ENCODE measurements at regions not wholly inside any gene's neighbourhood (a gene's known extent, or its start where the extent isn't known, plus 50 kb on each side); places are given as distances from the start of the nearest gene placed in this dataset.

- Mint-ChIP-seq H3K9me3 (no peaks in the 10 kb centered on the region), H3K27ac (no peak overlapping the region), H3K4me1 (no peaks in the 10 kb centered on the region; the same call in 1 of the 3 replicates), H3K27me3 (ENCODE audit: insufficient read depth, low read depth, poor library complexity) (no peaks in the 10 kb centered on the region), H3K36me3 (ENCODE audit: low read depth) (no peaks in the 10 kb centered on the region), H3K4me3 (no peak overlapping the region)
- DNase-seq (ENCODE audit: low spot score): no peak
- H3K36me3 ChIP-seq (ENCODE audit: insufficient read depth): no peaks in the 10 kb centered on the region
- no peak for ATAC-seq
- TF ChIP-seq ZNF462 (CRISPR knock-in tag; IDR thresholded peaks at IDR 0.05) (no peak), CTCF (conservative IDR thresholded peaks at IDR 0.05; ENCODE audit: low read depth in 2 of 2) (no peak), EZH2phosphoT487 (IDR thresholded peaks at IDR 0.05; ENCODE audit: unreplicated experiment) (no peak), ZNF114 (CRISPR knock-in tag; IDR thresholded peaks at IDR 0.05) (no peak), JUNB (IDR thresholded peaks at IDR 0.05; ENCODE audit: unreplicated experiment) (no peak), NANOG (IDR thresholded peaks at IDR 0.05; ENCODE audit: borderline replicate concordance) (no peak), EZH2 (IDR thresholded peaks at IDR 0.05; ENCODE audit: low read depth, unreplicated experiment) (no peak), ETS1 (IDR thresholded peaks at IDR 0.05) (no peak), CREB1 (CRISPR knock-in tag; IDR thresholded peaks at IDR 0.05; ENCODE audit: low read depth) (no peak), POLR2AphosphoS5 (IDR thresholded peaks at IDR 0.05; ENCODE audit: low read depth) (no peak), STAT1 (IDR thresholded peaks at IDR 0.05; ENCODE audit: unreplicated experiment) (no peak), ZNF331 (CRISPR knock-in tag; IDR thresholded peaks at IDR 0.05; ENCODE audit: low read depth) (no peak)
- H3F3A ChIP-seq (replicated peaks; ENCODE audit: low read depth): no peaks in the 10 kb centered on the region
- H3K79me2 ChIP-seq (replicated peaks; ENCODE audit: insufficient read depth): no peaks in the 10 kb centered on the region
- H4K20me1 ChIP-seq (replicated peaks; ENCODE audit: insufficient read depth): no peaks in the 10 kb centered on the region
- H3K27me3 ChIP-seq (ENCODE audit: insufficient read depth): no peaks in the 10 kb centered on the region
- no peak overlapping the region for H3K4me2 ChIP-seq
- no peak overlapping the region for H3K4me3 ChIP-seq
- H2AFZ ChIP-seq: no peak overlapping the region
- no peaks in the 10 kb centered on the region for H3K4me1 ChIP-seq (ENCODE audit: insufficient read depth)
- no peaks in the 10 kb centered on the region for H3K9me2 ChIP-seq (ENCODE audit: insufficient read depth)
- H3K27ac ChIP-seq (ENCODE audit: low read depth): no peak overlapping the region
These were observed 285.4 kb upstream of the ZNF804A start for GRCh38 chr2:184312970-184313369.

Measured in GM23338 (cell line).